HEK293T (cell line): ENCODE measurements at regions not wholly inside any gene's neighbourhood (a gene's known extent, or its start where the extent isn't known, plus 50 kb on each side); places are given as distances from the start of the nearest gene placed in this dataset.

ENCODE experiments used
- ARNT ChIP-seq: fragments of 450-650 bp; IDR thresholded peaks from 2 replicates; pipeline ENCODE4 v1.6.1; 2017; ENCODE audit warnings: mild to moderate bottlenecking
- BHLHE40 ChIP-seq: fragments of 450-650 bp; IDR thresholded peaks from 2 replicates; pipeline ENCODE4 v1.6.1; 2016; ENCODE audit warnings: mild to moderate bottlenecking, moderate library complexity, borderline replicate concordance
- CTBP1 ChIP-seq: fragments of 450-650 bp; IDR thresholded peaks from 2 replicates; pipeline ENCODE4 v1.6.1; 2016; ENCODE audit warnings: borderline replicate concordance
- FOXA1 ChIP-seq: fragments of 450-650 bp; IDR thresholded peaks from 2 replicates; pipeline ENCODE4 v1.6.1; 2016; ENCODE audit warnings: mild to moderate bottlenecking
- FOXK2 ChIP-seq: fragments of 450-650 bp; IDR thresholded peaks from 2 replicates; pipeline ENCODE4 v1.6.1; 2016; ENCODE audit warnings: mild to moderate bottlenecking
- FOXM1 ChIP-seq: fragments of 450-650 bp; IDR thresholded peaks from 2 replicates; pipeline ENCODE4 v1.6.1; 2017; ENCODE audit warnings: mild to moderate bottlenecking, borderline replicate concordance
- HDGF ChIP-seq: fragments of 450-650 bp; IDR thresholded peaks from 2 replicates; pipeline ENCODE4 v1.6.1; 2017; ENCODE audit warnings: antibody characterized with exemption, borderline replicate concordance
- NFRKB ChIP-seq: fragments of 450-650 bp; IDR thresholded peaks from 2 replicates; pipeline ENCODE4 v1.6.1; 2016; ENCODE audit warnings: mild to moderate bottlenecking, moderate library complexity
- PKNOX1 ChIP-seq: fragments of 450-650 bp; IDR thresholded peaks from 2 replicates; pipeline ENCODE4 v1.6.1; 2016
- SP1 ChIP-seq: fragments of 450-650 bp; IDR thresholded peaks from 2 replicates; pipeline ENCODE4 v1.6.1; 2017
- TARDBP ChIP-seq: fragments of 450-650 bp; IDR thresholded peaks from 2 replicates; pipeline ENCODE4 v1.6.1; 2016
- ZNF384 ChIP-seq: fragments of 450-650 bp; IDR thresholded peaks from 2 replicates; pipeline ENCODE4 v1.6.1; 2016

DNA sequence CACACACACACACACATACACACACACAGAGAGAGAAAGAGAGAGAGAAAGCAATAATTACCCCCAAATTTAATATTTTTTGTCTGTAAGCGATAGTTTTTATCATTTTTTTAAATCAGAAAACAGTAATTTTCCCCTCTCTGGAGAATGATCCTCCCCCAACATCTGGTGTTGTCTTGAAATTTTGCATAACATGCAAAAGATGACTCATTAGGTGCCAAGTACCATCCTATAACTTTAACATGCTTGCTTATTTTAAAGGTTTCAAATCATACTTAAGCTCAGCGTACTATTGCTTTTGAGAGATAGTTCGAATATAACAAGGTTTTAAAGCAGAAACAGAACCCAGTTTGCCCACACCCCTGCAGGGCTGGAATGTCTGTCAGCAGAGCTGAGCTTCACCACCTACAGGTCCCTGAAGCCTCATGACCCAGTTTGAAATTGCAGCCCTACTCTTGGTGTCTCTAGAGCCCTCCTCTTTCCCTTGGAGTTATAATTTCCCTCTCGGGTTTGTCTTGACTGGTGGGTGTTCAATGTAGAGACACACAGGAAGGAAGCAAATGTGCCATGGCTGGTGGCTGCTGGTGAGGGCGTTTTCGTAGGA lies 175.0 kb upstream of the HS3ST1 start:
- TF ChIP-seq FOXA1 (no peak), BHLHE40 (no peak), TARDBP (no peak), ZNF384 (no peak), SP1 (no peak), FOXM1 (no peak), HDGF (no peak), CTBP1 (no peak), ARNT (no peak), NFRKB (no peak), PKNOX1 (no peak), FOXK2 (no peak)
